Dedifferentiated amniotic fluid mesenchymal stem cell (primary cell): ENCODE measurements at regions not wholly inside any gene's neighbourhood (a gene's known extent, or its start where the extent isn't known, plus 50 kb on each side); places are given as distances from the start of the nearest gene placed in this dataset.

Experiments used
- DNase-seq: peaks from one replicate; pipeline ENCODE4 v3.0.0-alpha.2; 2016; ENCODE audit errors: extremely low spot score

- no peak for DNase-seq
Observed at GRCh38 chr10:78516236-78516635, 482.6 kb downstream of the RPS24 start.

- DNase-seq, result no peak
Observed at GRCh38 chr10:78516756-78517155, 483.1 kb downstream of the RPS24 start.

GRCh38 chr10:78518224-78518623 is 484.6 kb downstream of the RPS24 start:
- DNase-seq, result no peak

- DNase-seq, result no peak
Observed at GRCh38 chr10:78520737-78521430, 487.2 kb downstream of the RPS24 start.

GRCh38 chr10:78523453-78523852 is 489.8 kb downstream of the RPS24 start:
- DNase-seq, result no peak

- DNase-seq, result no peak
Observed at GRCh38 chr10:78524342-78524741, 490.7 kb downstream of the RPS24 start.

- no peak for DNase-seq
Observed at GRCh38 chr10:78524941-78525340, 491.3 kb downstream of the RPS24 start.

- no peak for DNase-seq
Observed at GRCh38 chr10:78526347-78526746, 492.7 kb downstream of the RPS24 start.

- no peak for DNase-seq
Observed at GRCh38 chr10:78527296-78527695, 493.6 kb downstream of the RPS24 start.

- no peak for DNase-seq
Observed at GRCh38 chr10:78528749-78529204, 495.1 kb downstream of the RPS24 start.

GRCh38 chr10:78529262-78529661 is 495.6 kb downstream of the RPS24 start:
- no peak for DNase-seq

GRCh38 chr10:78531088-78531487 is 497.4 kb downstream of the RPS24 start:
- no peak for DNase-seq

- DNase-seq, result no peak
Observed at GRCh38 chr10:78532480-78533042, 498.9 kb downstream of the RPS24 start.

- DNase-seq, result no peak
Observed at GRCh38 chr10:78533098-78533497, 499.4 kb downstream of the RPS24 start.

GRCh38 chr10:78533776-78534175 is 500.1 kb downstream of the RPS24 start:
- DNase-seq, result no peak

- DNase-seq, result no peak
Observed at GRCh38 chr10:78535716-78536218, 502.1 kb downstream of the RPS24 start.

GRCh38 chr10:78537018-78537417 is 503.4 kb downstream of the RPS24 start:
- no peak for DNase-seq

- DNase-seq, result no peak
Observed at GRCh38 chr10:78539247-78539766, 505.6 kb downstream of the RPS24 start.

- DNase-seq, result no peak
Observed at GRCh38 chr10:78540355-78541076, 506.9 kb downstream of the RPS24 start.

- DNase-seq, result no peak
Observed at GRCh38 chr10:78541481-78542140, 507.9 kb downstream of the RPS24 start.

GRCh38 chr10:78542141-78542489 is 508.5 kb downstream of the RPS24 start:
- no peak for DNase-seq

GRCh38 chr10:78542521-78542920 is 508.9 kb downstream of the RPS24 start:
- DNase-seq, result no peak
